Suprapubic skin (tissue), 4 donors: ENCODE measurements at regions not wholly inside any gene's neighbourhood (a gene's known extent, or its start where the extent isn't known, plus 50 kb on each side); places are given as distances from the start of the nearest gene placed in this dataset.

Source experiments
- DNase-seq, 2 donors: peaks; one replicate each; pipeline ENCODE4 v3.0.0-alpha.2; 2019; ENCODE audit warnings: low spot score in 2 of 2
- H3K27ac ChIP-seq: fragments of 200-600 bp; sonication (generic); one replicate; pipeline ENCODE4 v1.5.1; 2019
- H3K27me3 ChIP-seq: fragments of 200-600 bp; sonication (generic); one replicate; pipeline ENCODE4 v1.5.1; 2019
- H3K36me3 ChIP-seq: fragments of 200-600 bp; sonication (generic); one replicate; pipeline ENCODE4 v1.5.1; 2019
- H3K4me1 ChIP-seq: fragments of 200-600 bp; sonication (generic); one replicate; pipeline ENCODE4 v1.5.1; 2019
- H3K4me3 ChIP-seq: fragments of 200-600 bp; sonication (generic); one replicate; pipeline ENCODE4 v1.5.1; 2019; ENCODE audit warnings: mild to moderate bottlenecking
- H3K9me3 ChIP-seq: fragments of 200-600 bp; sonication (generic); one replicate; pipeline ENCODE4 v1.5.1; 2019
- CTCF ChIP-seq, 2 donors: fragments of 200-600 bp in 1 of 2; fragments of 450-650 bp in 1 of 2; sonication (generic) in 1 of 2; IDR thresholded peaks; one replicate each; pipeline ENCODE4 v1.5.1; 2016 to 2019; ENCODE audit warnings: antibody characterized with exemption in 2 of 2, mild to moderate bottlenecking in 1 of 2, moderate library complexity in 1 of 2
- EP300 ChIP-seq: sonication (generic); formaldehyde crosslinking; IDR thresholded peaks from one replicate; pipeline ENCODE4 v1.6.1; 2017; ENCODE audit warnings: antibody characterized with exemption
- POLR2A ChIP-seq, 2 donors: fragments of 450-650 bp; IDR thresholded peaks; one replicate each; pipeline ENCODE4 v1.6.1; 2017; ENCODE audit warnings: antibody characterized with exemption in 2 of 2, mild to moderate bottlenecking in 2 of 2, moderate library complexity in 2 of 2
- POLR2AphosphoS5 ChIP-seq, 3 donors: sonication (generic); formaldehyde crosslinking; IDR thresholded peaks; one replicate each; pipeline ENCODE4 v1.6.1; 2017; ENCODE audit warnings: antibody characterized with exemption in 3 of 3
- WGBS: methylation state at CpG from one replicate; pipeline ENCODE4 v1.1.5; 2018; 5-methylcytosine and 5-hydroxymethylcytosine counted together

GRCh38 chr7:25617214-25617613, 388.9 kb upstream of the NPVF start:
- TF ChIP-seq EP300 (no peak), CTCF (IDR thresholded peaks at IDR 0.05) (no peak), POLR2A (IDR thresholded peaks at IDR 0.05) (no peak), POLR2AphosphoS5 (IDR thresholded peaks at IDR 0.05) (no peak)
- DNase-seq, result no peak
- Histone ChIP-seq H3K9me3 (no peaks in the 10 kb centered on the region), H3K36me3 (no peaks in the 10 kb centered on the region), H3K4me3 (no peak overlapping the region), H3K4me1 (peaks cover 9% of the 10 kb centered on the region), H3K27ac (no peak overlapping the region), H3K27me3 (no peaks in the 10 kb centered on the region)
- 76% methylated on average over 4 of the region's 4 CpGs for WGBS

- Histone ChIP-seq H3K27ac (no peak overlapping the region), H3K36me3 (no peaks in the 10 kb centered on the region), H3K27me3 (no peaks in the 10 kb centered on the region), H3K4me3 (no peak overlapping the region), H3K9me3 (no peaks in the 10 kb centered on the region), H3K4me1 (peaks cover 9% of the 10 kb centered on the region)
- no peak for DNase-seq
- 91% methylated on average over 2 of the region's 2 CpGs for WGBS
- TF ChIP-seq POLR2AphosphoS5 (IDR thresholded peaks at IDR 0.05) (no peak), CTCF (IDR thresholded peaks at IDR 0.05) (no peak), EP300 (no peak), POLR2A (IDR thresholded peaks at IDR 0.05) (no peak)
These were observed 389.4 kb upstream of the NPVF start for GRCh38 chr7:25617673-25618072.

GRCh38 chr7:25619381-25619780, 391.1 kb upstream of the NPVF start:
- Histone ChIP-seq H3K27me3 (no peaks in the 10 kb centered on the region), H3K27ac (peak overlapping the region; percentile 68), H3K36me3 (no peaks in the 10 kb centered on the region), H3K4me3 (no peak overlapping the region), H3K4me1 (peaks cover 9% of the 10 kb centered on the region), H3K9me3 (no peaks in the 10 kb centered on the region)
- DNase-seq, result no peak
- WGBS, result 86% methylated on average over 2 of the region's 2 CpGs
- no peak for TF ChIP-seq POLR2A (IDR thresholded peaks at IDR 0.05)
- no peak for TF ChIP-seq POLR2AphosphoS5 (IDR thresholded peaks at IDR 0.05)
- no peak for TF ChIP-seq CTCF (IDR thresholded peaks at IDR 0.05)
- no peak for TF ChIP-seq EP300

- Histone ChIP-seq H3K9me3 (no peaks in the 10 kb centered on the region), H3K27ac (peak overlapping the region; percentile 68), H3K36me3 (no peaks in the 10 kb centered on the region), H3K4me3 (no peak overlapping the region), H3K4me1 (peaks cover 9% of the 10 kb centered on the region), H3K27me3 (no peaks in the 10 kb centered on the region)
- WGBS, result 76% methylated on average over 8 of the region's 8 CpGs
- TF ChIP-seq POLR2A (IDR thresholded peaks at IDR 0.05) (no peak), POLR2AphosphoS5 (IDR thresholded peaks at IDR 0.05) (peak in 1 of 3 donors; percentile 6), EP300 (no peak)
- DNase-seq, result no peak
These were observed 391.9 kb upstream of the NPVF start for GRCh38 chr7:25619963-25620799.

- Histone ChIP-seq H3K9me3 (no peaks in the 10 kb centered on the region), H3K4me1 (peaks cover 15% of the 10 kb centered on the region), H3K4me3 (no peak overlapping the region), H3K27ac (no peak overlapping the region), H3K36me3 (no peaks in the 10 kb centered on the region), H3K27me3 (no peaks in the 10 kb centered on the region)
- WGBS, result 93% methylated on average over 2 of the region's 2 CpGs
- DNase-seq, result no peak
- no peak for TF ChIP-seq CTCF (IDR thresholded peaks at IDR 0.05)
- TF ChIP-seq POLR2AphosphoS5 (IDR thresholded peaks at IDR 0.05), result no peak
- TF ChIP-seq POLR2A (IDR thresholded peaks at IDR 0.05), result no peak
- no peak for TF ChIP-seq EP300
These were observed 393.7 kb upstream of the NPVF start for GRCh38 chr7:25621993-25622392.
